GM19468 (cell line): ENCODE measurements at regions not wholly inside any gene's neighbourhood (a gene's known extent, or its start where the extent isn't known, plus 50 kb on each side); places are given as distances from the start of the nearest gene placed in this dataset.

Experiments
- ATAC-seq: cut with Tn5 transposase; IDR thresholded peaks from one replicate; pipeline ENCODE4 v1.9.1; 2021; ENCODE audit warnings: mild to moderate bottlenecking, moderate library complexity, moderate number of reproducible peaks; ENCODE audit not compliant: unreplicated experiment; ENCODE audit errors: extremely low read depth

DNA sequence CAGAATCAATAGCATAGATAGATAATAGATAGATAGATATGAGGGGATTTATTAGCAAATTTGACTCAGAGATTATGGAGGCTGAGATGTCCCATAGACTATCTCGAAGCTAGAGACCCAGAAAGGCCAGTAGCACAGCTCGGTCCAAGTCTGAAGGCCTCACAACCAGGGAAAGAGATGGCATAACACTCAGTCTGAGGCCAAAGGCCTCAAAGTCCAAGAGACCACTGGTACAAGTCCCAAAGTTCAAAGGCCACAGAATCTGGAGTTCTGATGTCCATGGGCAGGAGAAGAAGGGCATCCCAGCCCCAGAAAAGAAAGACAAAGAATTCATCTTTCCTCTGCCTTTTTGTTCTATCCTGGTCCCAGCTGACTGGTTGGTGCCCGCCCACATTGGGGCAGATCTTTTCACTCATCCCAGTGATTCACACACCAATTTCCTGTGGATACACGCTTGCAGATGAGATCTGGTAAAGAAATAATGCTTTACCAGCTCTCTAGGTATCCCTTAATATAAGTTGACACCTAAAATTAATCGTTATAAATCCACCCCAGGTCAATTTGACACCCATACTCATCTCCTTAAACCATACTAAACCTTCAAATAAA, 127.8 kb upstream of the FBN2 start:
- no peak for ATAC-seq

- no peak for ATAC-seq
Measured at GRCh38 chr5:128667152-128667551, 129.1 kb upstream of the FBN2 start.

DNA sequence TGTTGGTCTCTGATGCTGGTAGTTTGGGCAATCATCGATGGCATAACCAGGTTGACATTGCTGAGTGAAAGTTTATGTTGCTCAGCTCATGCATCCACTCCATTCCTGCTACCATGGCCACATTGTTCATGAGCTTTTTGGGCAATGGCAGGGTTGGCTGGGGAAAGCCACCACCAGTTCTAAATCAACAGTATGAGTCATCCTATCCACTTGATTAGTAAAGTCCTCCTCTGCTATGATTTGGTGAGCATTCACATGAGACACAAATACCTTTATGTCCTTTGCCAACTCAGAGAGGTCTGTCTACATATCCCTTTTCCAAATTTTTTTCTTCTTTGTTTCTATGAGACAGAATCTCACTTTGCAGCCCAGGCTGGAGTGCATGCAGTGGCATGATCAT, 129.7 kb upstream of the FBN2 start:
- no peak for ATAC-seq

- no peak for ATAC-seq
Measured at GRCh38 chr5:128668921-128669320, 130.9 kb upstream of the FBN2 start.

- no peak for ATAC-seq
Measured at GRCh38 chr5:128669803-128670202, 131.8 kb upstream of the FBN2 start.

GRCh38 chr5:128671943-128672342, 133.9 kb upstream of the FBN2 start:
- ATAC-seq = no peak

- no peak for ATAC-seq
Measured at GRCh38 chr5:128673000-128673399, 135.0 kb upstream of the FBN2 start.

DNA sequence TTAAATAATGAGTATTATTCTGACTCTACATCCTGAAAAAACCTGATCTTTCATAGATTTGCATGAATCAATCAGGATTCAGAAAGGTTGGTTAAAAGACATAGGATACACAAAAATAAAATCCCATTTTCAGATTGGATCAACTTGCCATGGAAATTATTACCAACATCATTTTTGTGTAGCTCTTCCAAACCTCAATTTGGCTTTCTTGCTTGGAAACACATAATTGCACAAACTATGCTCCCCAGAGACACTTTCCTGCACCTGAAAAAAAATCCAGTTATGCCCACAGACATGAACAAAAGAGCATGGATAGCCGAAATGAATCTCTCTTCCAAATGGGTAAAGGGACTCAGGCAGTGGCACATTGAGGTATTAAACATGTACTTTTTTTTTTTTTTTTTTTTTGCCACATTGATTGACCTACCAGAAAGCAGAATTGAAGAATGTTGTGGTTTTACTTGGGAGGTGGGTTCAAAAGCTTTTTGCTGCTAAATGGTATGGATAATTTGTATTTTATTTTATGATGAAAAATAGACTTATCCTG, 135.4 kb upstream of the FBN2 start:
- ATAC-seq = no peak

DNA sequence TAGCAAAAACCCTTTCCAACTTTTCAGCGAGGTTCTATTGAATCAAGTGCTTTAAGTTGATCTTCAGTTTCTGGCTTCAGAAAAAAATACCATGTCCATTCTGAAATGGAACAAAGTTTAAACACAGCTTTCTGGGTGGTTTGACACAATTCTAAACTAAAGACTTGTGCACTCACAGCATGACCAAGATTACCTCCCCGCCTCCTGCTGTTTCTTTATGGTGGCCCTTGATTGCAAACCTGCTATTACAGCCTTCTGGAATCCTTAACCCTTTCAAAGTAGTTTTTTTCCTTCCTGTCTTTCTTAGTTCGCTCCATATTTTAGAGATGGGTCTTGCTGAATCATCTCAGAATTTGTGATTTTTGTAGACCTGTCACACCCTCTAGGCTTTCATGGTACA, 135.9 kb upstream of the FBN2 start:
- no peak for ATAC-seq

DNA sequence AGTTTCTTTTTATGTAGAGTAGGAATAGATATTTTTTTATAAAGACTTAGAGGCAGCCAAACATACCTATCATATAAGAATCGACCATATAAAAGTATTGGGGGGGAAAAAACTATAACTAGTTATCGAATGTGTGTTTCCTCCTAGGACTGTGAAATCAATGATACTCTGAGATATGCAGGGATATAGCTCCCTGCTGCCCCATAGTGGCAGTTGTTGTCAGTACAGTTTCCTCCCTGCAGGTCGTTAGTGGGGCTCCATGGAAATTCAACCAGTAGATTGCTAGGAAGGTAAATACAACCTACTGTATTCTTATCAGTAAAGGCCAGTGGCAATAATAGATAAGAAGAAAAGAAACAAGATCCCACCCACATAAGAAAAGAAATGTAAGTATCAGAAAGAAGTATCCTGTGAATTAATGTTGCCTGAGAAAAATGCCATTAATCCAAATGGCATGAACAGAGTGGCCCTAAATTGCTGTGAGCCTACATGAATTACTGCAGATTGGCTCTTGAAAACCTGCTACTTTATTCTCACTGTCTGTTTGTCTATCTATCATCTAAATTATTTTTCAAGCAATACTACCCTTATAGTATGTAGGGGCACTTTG, 136.9 kb upstream of the FBN2 start:
- ATAC-seq = peak; percentile 60

DNA sequence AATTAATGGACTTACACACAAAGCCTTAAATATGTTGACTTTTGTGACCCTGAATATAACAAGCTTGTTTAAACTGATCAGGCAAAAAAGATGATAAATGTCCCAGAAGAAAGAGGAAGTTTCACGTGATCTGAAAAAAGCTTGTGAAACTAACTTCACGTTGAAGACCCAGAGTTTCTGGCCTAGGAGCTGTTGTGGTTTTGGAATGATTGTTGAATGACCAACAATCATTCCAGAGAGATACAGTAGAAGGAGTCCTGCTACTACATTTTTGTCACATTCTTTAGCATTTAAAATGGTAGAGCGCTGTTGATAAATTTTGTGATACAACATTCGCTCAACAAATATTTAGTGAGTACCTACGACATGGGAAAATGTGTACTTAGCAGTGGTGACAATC, 143.1 kb upstream of the FBN2 start:
- ATAC-seq = no peak

DNA sequence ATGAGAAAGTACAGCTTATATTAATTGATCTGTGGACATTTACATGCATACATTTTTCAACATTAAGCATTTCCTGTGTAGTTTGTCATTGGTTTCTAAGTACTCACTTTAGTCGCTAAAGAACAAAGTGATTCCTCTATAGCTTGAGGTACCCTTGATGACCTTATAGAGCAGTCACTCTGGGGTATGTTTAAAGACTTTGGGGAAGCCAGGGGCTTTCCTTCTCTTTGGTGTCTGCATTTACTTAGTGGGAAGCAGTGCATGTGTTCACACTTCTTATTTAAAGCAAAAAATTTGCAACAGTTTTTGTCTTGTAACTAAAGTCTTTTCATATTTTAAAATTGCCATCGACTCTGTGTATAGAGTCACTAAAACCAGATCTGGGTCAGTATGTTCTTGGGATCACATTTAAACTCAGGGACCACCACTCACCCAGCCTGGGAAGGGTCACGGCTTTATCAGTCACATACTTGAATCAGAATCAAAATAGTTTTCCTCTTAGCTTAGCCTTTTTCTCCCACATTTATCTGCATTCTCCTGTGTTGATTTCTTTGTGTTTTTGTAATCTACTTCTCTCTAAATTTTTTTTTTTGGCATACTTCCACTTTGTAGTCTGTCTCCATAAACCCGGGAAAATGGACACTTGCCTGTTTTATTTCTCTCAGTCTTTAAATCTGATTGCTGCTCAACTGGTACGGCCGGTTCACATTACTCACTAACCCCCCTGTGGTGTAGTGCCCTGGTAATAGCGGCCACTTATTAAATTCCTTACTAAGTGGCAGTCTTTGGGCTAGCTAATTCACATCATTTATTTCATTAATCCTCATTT, 143.9 kb upstream of the FBN2 start:
- no peak for ATAC-seq

DNA sequence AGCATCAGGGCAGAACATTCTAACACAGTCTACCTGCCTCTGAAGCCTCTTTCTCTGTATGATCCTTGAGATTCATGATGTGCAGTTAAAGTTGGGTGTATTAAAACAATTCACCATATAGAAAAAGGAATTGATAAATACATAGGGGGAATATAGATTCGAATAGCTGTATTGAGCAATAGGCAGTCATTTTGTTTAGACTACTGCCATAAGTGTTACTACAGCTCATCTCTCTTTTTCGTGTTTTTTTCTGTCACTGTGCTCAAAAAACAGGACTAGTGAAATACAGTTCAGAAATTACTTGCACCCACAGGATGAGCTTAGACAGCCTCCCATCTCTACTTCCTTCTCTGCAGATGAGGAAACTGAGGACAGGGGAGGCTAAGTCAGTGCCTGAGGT, 144.6 kb upstream of the FBN2 start:
- no peak for ATAC-seq

GRCh38 chr5:128684961-128685360, 146.9 kb upstream of the FBN2 start:
- ATAC-seq = no peak

- ATAC-seq = no peak
Measured at GRCh38 chr5:128687930-128688329, 149.9 kb upstream of the FBN2 start.

DNA sequence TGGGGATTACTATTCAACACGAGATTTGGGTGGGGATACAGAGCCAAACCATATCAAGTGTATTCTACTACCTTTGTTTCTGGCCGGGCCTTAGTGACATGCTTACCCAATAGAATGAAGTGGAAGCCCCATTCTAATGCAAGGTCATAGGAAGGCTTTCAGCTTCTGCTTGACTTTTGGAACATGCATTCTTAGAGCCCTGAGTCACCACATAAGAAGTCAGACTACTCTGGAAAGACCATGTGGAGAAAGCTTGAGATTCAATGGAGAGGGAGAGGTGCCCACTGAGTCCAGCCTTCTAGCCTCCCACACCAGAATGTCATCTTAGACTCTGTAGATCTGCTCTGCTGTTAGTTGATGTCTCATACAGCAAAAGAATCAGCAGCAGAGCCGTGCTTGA, 155.7 kb upstream of the FBN2 start:
- no peak for ATAC-seq

DNA sequence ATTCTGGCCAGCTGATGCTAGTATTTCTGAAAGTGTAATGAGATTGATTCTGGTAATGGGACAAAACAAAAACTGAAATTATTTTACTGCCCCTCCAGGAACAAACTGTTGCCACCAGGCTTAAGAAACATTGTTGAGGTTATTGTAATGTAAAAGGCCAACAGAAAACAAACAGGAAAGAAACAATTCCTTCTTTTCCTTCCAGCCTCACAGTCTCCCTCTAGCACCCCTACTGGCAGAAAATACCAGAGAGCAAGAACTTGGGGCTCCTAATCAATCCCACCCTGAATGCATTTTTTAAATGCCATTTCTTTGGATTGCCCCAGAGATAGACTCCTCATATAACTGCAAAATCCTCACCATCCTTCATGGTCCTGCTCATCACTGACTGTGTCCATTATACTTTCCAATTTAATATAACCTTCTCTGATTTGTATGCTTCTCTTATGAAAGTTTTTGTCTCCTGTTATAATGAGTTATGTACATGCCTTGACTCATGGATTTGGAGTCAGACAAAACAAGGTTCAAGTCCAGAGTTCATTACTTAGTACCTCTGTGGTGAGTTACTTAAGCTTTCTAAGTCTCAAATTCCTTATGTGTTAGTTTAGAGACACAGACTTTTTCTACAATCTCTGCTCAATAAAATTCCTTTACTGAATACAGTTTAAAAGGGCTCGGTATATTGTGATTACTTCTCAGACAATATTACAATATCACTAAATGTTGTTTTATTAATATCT, 157.9 kb upstream of the FBN2 start:
- ATAC-seq = no peak

- ATAC-seq = no peak
Measured at GRCh38 chr5:128701301-128701700, 163.3 kb upstream of the FBN2 start.

- ATAC-seq = no peak
Measured at GRCh38 chr5:128703322-128703721, 165.3 kb upstream of the FBN2 start.

GRCh38 chr5:128706269-128706668, 168.2 kb upstream of the FBN2 start:
- ATAC-seq = no peak

DNA sequence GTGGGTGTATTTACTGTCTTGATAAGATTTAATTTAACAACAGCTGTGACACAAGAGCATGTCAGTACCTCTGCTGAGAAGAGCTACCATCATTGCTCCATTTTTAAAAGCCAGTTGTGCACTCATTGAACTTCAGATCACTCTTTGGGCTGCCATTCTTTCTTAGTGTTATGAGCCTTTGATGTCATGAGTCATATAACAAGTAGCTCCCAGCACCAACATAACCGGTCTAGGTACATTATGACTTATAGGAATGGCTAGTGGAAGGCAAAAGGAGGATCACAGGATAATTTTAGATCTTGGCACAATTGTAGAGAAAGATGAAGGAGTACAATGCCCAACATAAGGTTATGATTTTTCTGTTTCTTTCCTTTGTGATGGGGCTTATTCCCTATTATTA, 170.8 kb upstream of the FBN2 start:
- ATAC-seq = no peak
